Lung (tissue), 11 donors: ENCODE measurements at regions not wholly inside any gene's neighbourhood (a gene's known extent, or its start where the extent isn't known, plus 50 kb on each side); places are given as distances from the start of the nearest gene placed in this dataset.

Experiments
- ATAC-seq: fragments of 200-7000 bp; cut with Tn5 transposase; one replicate; pipeline ENCODE4 v1.9.1; 2020; ENCODE audit warnings: moderate number of reproducible peaks; ENCODE audit not compliant: insufficient read depth, low FRiP score
- DNase-seq, 3 donors: peaks; one replicate each; pipeline ENCODE4 v3.0.0-alpha.2; 2013 to 2017
- H3K27ac ChIP-seq, 2 donors: one replicate each; pipeline ENCODE4 v1.5.1; 2013; ENCODE audit warnings: mild to moderate bottlenecking in 2 of 2, moderate library complexity in 2 of 2, control low read depth in 1 of 2, inconsistent platforms in 1 of 2, low read depth in 1 of 2, low read length in 1 of 2
- H3K27me3 ChIP-seq, 3 donors: one replicate each; pipeline ENCODE4 v1.5.1; 2013; ENCODE audit warnings: low read length in 2 of 3; ENCODE audit not compliant: control insufficient read depth in 3 of 3, insufficient read depth in 3 of 3
- H3K36me3 ChIP-seq, 4 donors: one replicate each; pipeline ENCODE4 v1.5.1; 2013; ENCODE audit warnings: low read length in 4 of 4, mild to moderate bottlenecking in 1 of 4, moderate library complexity in 1 of 4; ENCODE audit not compliant: control insufficient read depth in 4 of 4, insufficient read depth in 4 of 4
- H3K4me1 ChIP-seq, 5 donors: one replicate each; pipeline ENCODE4 v1.5.1; 2013; ENCODE audit warnings: low read length in 5 of 5, mild to moderate bottlenecking in 2 of 5, moderate library complexity in 1 of 5; ENCODE audit not compliant: control insufficient read depth in 5 of 5, insufficient read depth in 5 of 5
- H3K4me3 ChIP-seq: one replicate; pipeline ENCODE4 v1.5.1; 2013; ENCODE audit warnings: mild to moderate bottlenecking, control low read depth, moderate library complexity
- H3K9ac ChIP-seq, 2 donors: one replicate each; pipeline ENCODE4 v1.5.1; 2013; ENCODE audit warnings: low read length in 2 of 2, control low read depth in 1 of 2; ENCODE audit not compliant: insufficient read depth in 1 of 2
- H3K9me3 ChIP-seq, 4 donors: one replicate each; pipeline ENCODE4 v1.5.1; 2013; ENCODE audit warnings: low read length in 3 of 4, mild to moderate bottlenecking in 1 of 4, moderate library complexity in 1 of 4; ENCODE audit not compliant: control insufficient read depth in 4 of 4, insufficient read depth in 3 of 4
- WGBS, 2 donors: extraction: QIAGEN DNeasy Blood & Tissue Kit; methylation state at CpG; one replicate each; pipeline ENCODE4 v1.1.7; 2013; 5-methylcytosine and 5-hydroxymethylcytosine counted together
- TF ChIP-seq, protein P1 (sequence below): IDR thresholded peaks from 2 replicates; pipeline ENCODE4 v1.5.1; 2012; ENCODE audit warnings: mild to moderate bottlenecking; ENCODE audit errors: control extremely low read depth, extremely low read depth
- donor health status: control.
- donor health status: control.
- donor health status: Bipolar disorder and iron deficiency.
- donor health status: healthy.
- donor health status: DM: yes; HTN: yes; CAD: no.

DNA sequence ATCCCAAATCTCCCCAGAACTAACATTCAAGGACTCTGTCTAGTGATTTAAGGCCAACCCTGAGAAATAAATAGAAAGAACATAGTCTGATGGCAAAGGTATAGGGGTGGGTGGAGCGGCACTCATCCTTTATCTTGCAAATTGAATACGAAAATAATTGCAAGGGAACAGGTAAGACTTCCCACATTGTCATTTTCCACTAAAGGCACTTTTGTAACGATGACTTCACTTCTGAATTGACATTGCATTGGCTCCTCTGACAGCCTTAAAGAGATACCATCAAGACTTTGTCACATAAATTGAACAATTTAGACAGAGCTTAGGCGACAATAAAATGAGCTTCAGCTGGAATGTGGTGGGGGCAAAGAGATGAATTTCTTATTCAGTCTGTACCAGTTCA lies 75.3 kb upstream of the PLCL2 start:
- WGBS, 2 donors, result 82 to 85% methylated on average over 4 of the region's 4 CpGs
- no peak overlapping the region for H3K27ac ChIP-seq
- TF ChIP-seq, protein P1, sequence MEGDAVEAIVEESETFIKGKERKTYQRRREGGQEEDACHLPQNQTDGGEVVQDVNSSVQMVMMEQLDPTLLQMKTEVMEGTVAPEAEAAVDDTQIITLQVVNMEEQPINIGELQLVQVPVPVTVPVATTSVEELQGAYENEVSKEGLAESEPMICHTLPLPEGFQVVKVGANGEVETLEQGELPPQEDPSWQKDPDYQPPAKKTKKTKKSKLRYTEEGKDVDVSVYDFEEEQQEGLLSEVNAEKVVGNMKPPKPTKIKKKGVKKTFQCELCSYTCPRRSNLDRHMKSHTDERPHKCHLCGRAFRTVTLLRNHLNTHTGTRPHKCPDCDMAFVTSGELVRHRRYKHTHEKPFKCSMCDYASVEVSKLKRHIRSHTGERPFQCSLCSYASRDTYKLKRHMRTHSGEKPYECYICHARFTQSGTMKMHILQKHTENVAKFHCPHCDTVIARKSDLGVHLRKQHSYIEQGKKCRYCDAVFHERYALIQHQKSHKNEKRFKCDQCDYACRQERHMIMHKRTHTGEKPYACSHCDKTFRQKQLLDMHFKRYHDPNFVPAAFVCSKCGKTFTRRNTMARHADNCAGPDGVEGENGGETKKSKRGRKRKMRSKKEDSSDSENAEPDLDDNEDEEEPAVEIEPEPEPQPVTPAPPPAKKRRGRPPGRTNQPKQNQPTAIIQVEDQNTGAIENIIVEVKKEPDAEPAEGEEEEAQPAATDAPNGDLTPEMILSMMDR, result no peak
- H3K4me3 ChIP-seq, result no peak overlapping the region
- H3K4me1 ChIP-seq, result no peaks in the 10 kb centered on the region
- no peaks in the 10 kb centered on the region for H3K36me3 ChIP-seq
- no peak overlapping the region for H3K9ac ChIP-seq
- no peaks in the 10 kb centered on the region for H3K27me3 ChIP-seq
- no peaks in the 10 kb centered on the region for H3K9me3 ChIP-seq
- no peak for DNase-seq
- no peak for ATAC-seq

DNA sequence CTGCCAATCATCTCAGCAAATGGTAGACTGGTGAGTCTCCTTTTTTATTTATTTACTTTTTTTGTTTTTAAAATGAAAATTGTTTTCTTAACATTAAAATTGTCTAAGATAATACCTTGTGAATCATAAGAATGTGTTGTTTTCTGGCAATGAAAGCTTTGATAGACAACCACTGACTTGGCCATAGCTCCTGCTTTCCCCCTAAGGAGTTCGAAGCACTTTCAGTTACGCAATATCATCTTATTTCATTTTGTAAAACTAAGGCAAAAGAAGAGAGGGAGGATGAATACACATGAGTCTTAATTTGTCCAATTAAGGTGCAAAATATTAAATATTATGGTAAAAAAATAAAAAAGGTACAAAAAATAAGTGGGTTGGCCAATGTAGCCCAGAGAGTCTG lies 74.8 kb upstream of the PLCL2 start:
- 82 to 87% methylated on average over 2 of the region's 2 CpGs for WGBS, 2 donors
- no peaks in the 10 kb centered on the region for H3K36me3 ChIP-seq
- H3K9me3 ChIP-seq, result no peaks in the 10 kb centered on the region
- H3K9ac ChIP-seq, result no peak overlapping the region
- no peaks in the 10 kb centered on the region for H3K4me1 ChIP-seq
- TF ChIP-seq, protein P1, result no peak
- no peak for DNase-seq
- no peak for ATAC-seq
- H3K27me3 ChIP-seq, result no peaks in the 10 kb centered on the region
- H3K4me3 ChIP-seq, result no peak overlapping the region
- no peak overlapping the region for H3K27ac ChIP-seq

DNA sequence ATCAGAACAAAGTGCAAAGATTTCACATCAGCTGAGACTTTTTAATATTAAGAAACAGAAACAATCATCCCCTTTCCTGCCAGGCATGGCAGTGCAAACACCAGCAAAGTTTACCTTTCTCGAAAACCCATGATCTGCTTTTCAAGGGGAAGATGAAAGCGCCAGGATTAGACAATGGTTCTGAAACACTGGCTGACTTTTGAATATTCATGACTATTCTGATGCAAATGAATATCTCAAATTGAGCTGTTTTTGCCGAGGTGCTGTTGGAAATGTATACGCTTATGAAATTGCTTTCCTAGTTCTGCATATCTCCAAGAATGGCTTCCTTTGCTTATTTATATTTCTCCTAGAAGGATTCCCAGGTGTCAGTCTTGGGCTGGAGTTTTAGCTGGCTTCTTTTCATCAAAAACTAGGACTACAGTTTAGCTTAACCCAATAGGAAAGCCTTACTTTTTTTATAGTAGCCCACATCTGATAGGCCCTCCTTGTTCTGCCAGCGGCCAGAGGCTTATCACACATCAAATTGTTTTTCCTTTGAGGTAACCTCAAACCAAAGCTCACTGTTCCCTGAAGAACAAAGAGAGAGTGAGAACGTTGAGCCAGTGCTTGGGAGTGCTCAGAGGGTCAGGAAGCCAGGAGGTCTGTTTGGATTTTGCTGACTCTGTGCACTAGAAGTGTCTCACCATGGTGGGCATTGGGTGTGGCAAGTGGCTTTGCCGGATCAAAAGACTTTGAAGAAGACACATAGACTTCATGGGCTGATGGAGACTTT lies 74.0 kb upstream of the PLCL2 start:
- Histone ChIP-seq H3K4me3 (no peak overlapping the region), H3K9ac (no peak overlapping the region), H3K27me3 (no peaks in the 10 kb centered on the region), H3K27ac (no peak overlapping the region), H3K36me3 (no peaks in the 10 kb centered on the region), H3K9me3 (no peaks in the 10 kb centered on the region), H3K4me1 (no peaks in the 10 kb centered on the region)
- WGBS, 2 donors, result 61 to 69% methylated on average over 7 of the region's 7 CpGs
- DNase-seq, result no peak
- TF ChIP-seq, protein P1, result no peak
- no peak for ATAC-seq

DNA sequence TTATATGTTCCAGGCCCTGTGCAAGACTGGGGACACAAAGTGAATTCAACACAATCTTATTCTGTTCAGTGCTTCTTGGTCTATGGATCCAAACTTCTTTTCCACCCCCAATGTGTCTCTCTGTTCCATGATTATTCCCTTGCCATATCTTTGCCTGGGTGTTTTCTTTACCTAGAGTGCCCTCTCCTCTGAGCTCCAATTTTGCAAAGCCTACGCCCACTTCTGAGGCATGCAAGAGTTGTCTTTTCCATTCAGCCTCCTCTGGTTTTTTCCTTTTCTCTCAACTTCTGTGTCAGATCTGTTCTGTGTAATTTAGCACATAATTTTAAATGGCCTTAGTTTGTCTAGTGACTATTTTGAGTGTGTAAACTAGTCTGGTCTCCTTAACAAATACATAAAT lies 72.8 kb upstream of the PLCL2 start:
- TF ChIP-seq, protein P1, result no peak
- Histone ChIP-seq H3K4me3 (no peak overlapping the region), H3K9me3 (no peaks in the 10 kb centered on the region), H3K4me1 (no peaks in the 10 kb centered on the region), H3K9ac (no peak overlapping the region), H3K27me3 (no peaks in the 10 kb centered on the region), H3K27ac (no peak overlapping the region), H3K36me3 (no peaks in the 10 kb centered on the region)
- ATAC-seq, result no peak
- WGBS, 2 donors, result 92 to 97% methylated on average over 1 of the region's 1 CpG
- DNase-seq, result no peak
